ENCODE measurements at regions not wholly inside any gene's neighbourhood (a gene's known extent, or its start where the extent isn't known, plus 50 kb on each side); places are given as distances from the start of the nearest gene placed in this dataset.
"Not testable (repeated sequence)": the region's sequence is repeated elsewhere in the genome, so short reads cannot be mapped to it uniquely, and the experiment has no call there.

DNA sequence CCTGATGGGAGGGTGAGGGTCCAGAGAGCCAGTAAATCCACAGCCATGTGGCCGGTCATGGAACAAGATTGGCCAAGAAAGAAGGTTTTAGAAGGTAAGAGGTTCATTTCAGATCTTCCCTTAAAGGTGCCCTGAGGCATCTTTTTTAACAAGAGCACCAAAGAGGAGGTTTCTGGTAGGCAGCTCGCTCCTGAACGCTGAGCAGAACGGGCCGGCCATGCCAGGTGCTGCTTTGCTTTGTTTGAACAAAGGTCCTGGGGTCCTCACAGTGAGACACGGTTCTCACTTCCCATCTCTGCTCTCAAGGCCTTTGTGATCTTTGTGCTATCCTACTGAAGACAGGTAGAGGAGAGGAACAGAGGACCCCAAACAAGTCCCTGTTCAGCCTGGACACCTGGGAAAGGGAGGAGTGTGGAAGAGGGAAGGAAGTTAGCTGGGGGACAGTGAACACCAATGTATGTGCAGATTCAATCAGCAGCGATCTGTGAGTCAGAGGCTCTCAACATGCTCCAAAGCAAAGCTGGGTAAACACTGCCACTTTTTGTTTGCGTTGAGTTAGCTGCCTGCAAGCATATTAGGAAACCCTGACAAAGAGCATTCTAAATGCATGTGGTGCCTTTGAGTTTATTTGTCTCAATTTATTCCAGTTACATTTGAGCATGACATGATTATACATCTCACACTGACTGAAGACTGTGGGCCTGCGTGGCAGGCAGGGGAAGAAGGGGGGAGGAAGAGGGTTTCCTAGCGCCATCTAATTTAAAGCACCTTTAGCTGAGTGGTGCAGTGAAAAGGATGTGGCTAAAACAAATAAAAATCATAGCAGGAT, 102.4 kb downstream of the ASB1 start:
- H3K9me3 Mint-ChIP-seq (ENCODE audit: low read depth): peaks cover 23% of the 10 kb centered on the region
- DNase-seq (ENCODE audit: low spot score): peak; percentile 33
- TF ChIP-seq, protein P1, sequence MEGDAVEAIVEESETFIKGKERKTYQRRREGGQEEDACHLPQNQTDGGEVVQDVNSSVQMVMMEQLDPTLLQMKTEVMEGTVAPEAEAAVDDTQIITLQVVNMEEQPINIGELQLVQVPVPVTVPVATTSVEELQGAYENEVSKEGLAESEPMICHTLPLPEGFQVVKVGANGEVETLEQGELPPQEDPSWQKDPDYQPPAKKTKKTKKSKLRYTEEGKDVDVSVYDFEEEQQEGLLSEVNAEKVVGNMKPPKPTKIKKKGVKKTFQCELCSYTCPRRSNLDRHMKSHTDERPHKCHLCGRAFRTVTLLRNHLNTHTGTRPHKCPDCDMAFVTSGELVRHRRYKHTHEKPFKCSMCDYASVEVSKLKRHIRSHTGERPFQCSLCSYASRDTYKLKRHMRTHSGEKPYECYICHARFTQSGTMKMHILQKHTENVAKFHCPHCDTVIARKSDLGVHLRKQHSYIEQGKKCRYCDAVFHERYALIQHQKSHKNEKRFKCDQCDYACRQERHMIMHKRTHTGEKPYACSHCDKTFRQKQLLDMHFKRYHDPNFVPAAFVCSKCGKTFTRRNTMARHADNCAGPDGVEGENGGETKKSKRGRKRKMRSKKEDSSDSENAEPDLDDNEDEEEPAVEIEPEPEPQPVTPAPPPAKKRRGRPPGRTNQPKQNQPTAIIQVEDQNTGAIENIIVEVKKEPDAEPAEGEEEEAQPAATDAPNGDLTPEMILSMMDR (IDR thresholded peaks at IDR 0.05): no peak
- H3K4me1 Mint-ChIP-seq (ENCODE audit: low read depth): peaks cover 3% of the 10 kb centered on the region
- H3K4me3 Mint-ChIP-seq (ENCODE audit: unreplicated experiment): no peak overlapping the region
- peaks cover 6% of the 10 kb centered on the region for H3K27me3 Mint-ChIP-seq (ENCODE audit: low read depth)
- H3K36me3 Mint-ChIP-seq (ENCODE audit: low read depth): peaks cover 13% of the 10 kb centered on the region
- H3K27ac Mint-ChIP-seq (ENCODE audit: unreplicated experiment): no peak overlapping the region

DNA sequence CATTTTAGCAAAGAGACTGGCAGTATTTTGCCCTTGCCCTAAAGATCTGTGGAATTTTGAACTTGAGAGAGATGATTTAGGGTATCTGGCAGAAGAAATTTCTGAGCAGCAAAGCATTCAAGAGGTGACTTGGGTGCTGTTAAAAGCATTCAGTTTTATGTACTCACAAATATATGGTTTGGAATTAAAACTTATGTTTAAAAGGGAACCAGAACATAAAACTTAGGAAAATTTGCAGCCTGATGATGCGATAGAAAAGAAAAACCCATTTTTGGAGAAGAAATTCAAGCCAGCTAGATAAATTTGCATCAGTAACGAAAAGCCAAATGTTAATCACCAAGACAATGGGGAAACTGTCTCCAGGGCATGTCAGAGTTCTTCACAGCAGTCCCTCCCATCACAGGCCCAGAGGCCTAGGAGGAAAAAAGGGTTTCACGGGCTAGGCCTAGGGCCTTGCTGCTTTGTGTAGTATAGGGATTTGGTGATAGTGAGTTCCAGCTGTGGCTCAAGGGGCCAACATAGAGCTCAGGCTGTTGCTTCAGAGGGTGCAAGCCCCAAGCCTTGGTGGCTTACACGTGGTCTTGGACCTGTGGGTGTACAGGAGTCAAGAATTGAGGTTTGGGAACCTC, 104.4 kb downstream of the ASB1 start:
- not testable (repeated sequence) for H3K27me3 Mint-ChIP-seq (ENCODE audit: low read depth); H3K4me1 Mint-ChIP-seq (ENCODE audit: low read depth); H3K4me3 Mint-ChIP-seq (ENCODE audit: unreplicated experiment); H3K27ac Mint-ChIP-seq (ENCODE audit: unreplicated experiment)
- H3K36me3 Mint-ChIP-seq (ENCODE audit: low read depth): peaks cover 16% of the 10 kb centered on the region
- peaks cover 23% of the 10 kb centered on the region for H3K9me3 Mint-ChIP-seq (ENCODE audit: low read depth)
- DNase-seq (ENCODE audit: low spot score): peak; percentile 13

DNA sequence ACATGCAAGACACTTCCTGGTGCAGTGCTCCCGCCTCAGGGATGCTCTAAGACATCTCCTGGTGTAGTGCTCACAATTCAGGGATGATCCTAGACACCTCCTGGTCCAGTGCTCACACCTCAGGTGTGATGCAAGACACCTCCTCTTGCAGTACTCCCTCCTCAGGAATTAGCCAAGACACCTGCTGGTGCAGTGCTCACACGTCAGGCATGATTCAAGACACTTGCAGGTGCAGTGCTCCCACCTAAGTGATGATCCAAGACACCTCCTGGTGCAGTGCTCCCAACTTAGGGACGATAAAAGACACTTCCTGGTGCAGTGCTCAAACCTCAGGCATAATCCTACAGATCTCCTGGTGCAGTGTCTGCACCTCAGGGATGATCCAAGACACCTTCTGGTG, 117.0 kb downstream of the ASB1 start:
- not testable (repeated sequence) for H3K36me3 Mint-ChIP-seq (ENCODE audit: low read depth); H3K4me1 Mint-ChIP-seq (ENCODE audit: low read depth); H3K4me3 Mint-ChIP-seq (ENCODE audit: unreplicated experiment); H3K27me3 Mint-ChIP-seq (ENCODE audit: low read depth); DNase-seq (ENCODE audit: low spot score); H3K27ac Mint-ChIP-seq (ENCODE audit: unreplicated experiment)
- peaks cover 50% of the 10 kb centered on the region for H3K9me3 Mint-ChIP-seq (ENCODE audit: low read depth)

DNA sequence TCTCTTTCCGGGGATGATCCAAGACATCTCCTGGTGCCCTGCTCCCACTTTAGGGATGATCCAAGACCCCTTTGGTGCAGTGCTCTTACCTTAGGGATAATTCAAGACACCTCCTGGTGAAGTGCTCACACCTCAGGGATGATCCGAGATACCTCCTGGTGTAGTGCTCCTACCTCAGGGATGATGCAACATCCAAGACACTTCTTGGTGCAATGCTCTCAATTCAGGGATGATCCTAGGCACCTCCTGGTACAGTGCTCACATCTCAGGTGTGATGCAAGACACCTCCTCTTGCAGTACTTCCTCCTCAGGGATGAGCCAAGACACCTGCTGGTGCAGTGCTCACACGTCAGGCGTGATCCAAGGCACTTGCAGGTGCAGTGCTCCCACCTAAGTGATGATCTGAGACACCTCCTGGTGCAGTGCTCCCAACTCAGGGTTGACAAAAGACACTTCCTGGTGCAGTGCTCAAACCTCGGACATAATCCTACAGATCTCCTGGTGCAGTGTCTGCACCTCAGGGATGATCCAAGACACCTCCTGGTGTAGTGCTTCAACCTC, 122.3 kb downstream of the ASB1 start:
- Mint-ChIP-seq H3K27ac (ENCODE audit: unreplicated experiment) (no peak overlapping the region), H3K4me1 (ENCODE audit: low read depth) (no peaks in the 10 kb centered on the region), H3K36me3 (ENCODE audit: low read depth) (peaks cover 1% of the 10 kb centered on the region), H3K9me3 (ENCODE audit: low read depth) (peaks cover 29% of the 10 kb centered on the region), H3K27me3 (ENCODE audit: low read depth) (no peaks in the 10 kb centered on the region), H3K4me3 (ENCODE audit: unreplicated experiment) (no peak overlapping the region)
- no peak for DNase-seq (ENCODE audit: low spot score)
- TF ChIP-seq, protein P1 (IDR thresholded peaks at IDR 0.05): no peak

DNA sequence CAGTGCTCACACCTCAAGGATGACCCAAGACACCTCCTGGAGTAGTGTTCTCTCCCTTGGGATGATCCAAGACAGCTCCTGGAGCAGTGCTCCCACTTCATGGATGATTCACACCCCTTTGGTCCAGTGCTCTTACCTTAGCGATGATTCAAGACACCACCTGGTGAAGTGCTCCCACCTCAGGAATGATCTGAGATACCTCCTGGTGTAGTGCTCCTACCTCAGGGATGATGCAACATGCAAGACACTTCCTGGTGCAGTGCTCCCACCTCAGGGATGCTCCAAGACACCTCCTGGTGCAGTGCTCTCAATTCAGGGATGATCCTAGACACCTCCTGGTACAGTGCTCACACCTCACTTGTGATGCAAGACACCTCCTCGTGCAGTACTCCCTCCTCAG, 123.1 kb downstream of the ASB1 start:
- DNase-seq (ENCODE audit: low spot score): no peak
- peaks cover 1% of the 10 kb centered on the region for H3K36me3 Mint-ChIP-seq (ENCODE audit: low read depth)
- no peaks in the 10 kb centered on the region for H3K4me1 Mint-ChIP-seq (ENCODE audit: low read depth)
- TF ChIP-seq, protein P1 (IDR thresholded peaks at IDR 0.05): no peak
- no peak overlapping the region for H3K4me3 Mint-ChIP-seq (ENCODE audit: unreplicated experiment)
- no peaks in the 10 kb centered on the region for H3K27me3 Mint-ChIP-seq (ENCODE audit: low read depth)
- no peak overlapping the region for H3K27ac Mint-ChIP-seq (ENCODE audit: unreplicated experiment)
- peaks cover 26% of the 10 kb centered on the region for H3K9me3 Mint-ChIP-seq (ENCODE audit: low read depth)

DNA sequence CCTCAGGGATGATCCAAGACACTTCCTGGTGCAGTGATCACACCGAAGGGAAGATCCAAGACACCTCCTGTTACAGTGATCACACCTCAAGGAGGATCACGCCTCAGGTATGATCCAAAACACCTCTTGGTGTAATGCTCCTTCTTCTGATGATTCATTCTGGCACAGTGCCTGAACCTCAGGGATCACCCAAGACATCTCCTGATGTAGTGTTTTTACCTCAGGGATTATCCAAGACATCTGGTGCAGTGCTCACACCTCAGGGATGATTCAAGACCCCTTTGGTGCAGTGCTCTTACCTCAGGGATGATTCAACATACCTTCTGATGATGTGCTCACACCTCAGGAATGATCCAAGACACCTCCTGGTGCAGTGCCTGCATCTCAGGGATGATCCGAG, 124.4 kb downstream of the ASB1 start:
- DNase-seq (ENCODE audit: low spot score): no peak
- peaks cover 14% of the 10 kb centered on the region for H3K9me3 Mint-ChIP-seq (ENCODE audit: low read depth)
- H3K36me3 Mint-ChIP-seq (ENCODE audit: low read depth): peaks cover 1% of the 10 kb centered on the region
- H3K4me3 Mint-ChIP-seq (ENCODE audit: unreplicated experiment): no peak overlapping the region
- no peak overlapping the region for H3K27ac Mint-ChIP-seq (ENCODE audit: unreplicated experiment)
- no peaks in the 10 kb centered on the region for H3K27me3 Mint-ChIP-seq (ENCODE audit: low read depth)
- no peaks in the 10 kb centered on the region for H3K4me1 Mint-ChIP-seq (ENCODE audit: low read depth)
- TF ChIP-seq, protein P1 (IDR thresholded peaks at IDR 0.05): no peak
